SH-SY5Y (cell line): ENCODE measurements at regions not wholly inside any gene's neighbourhood (a gene's known extent, or its start where the extent isn't known, plus 50 kb on each side); places are given as distances from the start of the nearest gene placed in this dataset.

Experiments used
- GATA2 ChIP-seq: IDR thresholded peaks from 2 replicates; pipeline ENCODE4 v1.6.1; 2011; ENCODE audit warnings: mild to moderate bottlenecking, low read depth, low read length
- GATA3 ChIP-seq: IDR thresholded peaks from 2 replicates; pipeline ENCODE4 v1.6.1; 2011; ENCODE audit warnings: low read depth, mild to moderate bottlenecking, low read length, moderate library complexity

- TF ChIP-seq GATA3 (no peak), GATA2 (no peak)
Observed at GRCh38 chr14:40494483-40494882, 1062.2 kb upstream of the FBXO33 start.
